ENCODE measurements at regions not wholly inside any gene's neighbourhood (a gene's known extent, or its start where the extent isn't known, plus 50 kb on each side); places are given as distances from the start of the nearest gene placed in this dataset.

DNA sequence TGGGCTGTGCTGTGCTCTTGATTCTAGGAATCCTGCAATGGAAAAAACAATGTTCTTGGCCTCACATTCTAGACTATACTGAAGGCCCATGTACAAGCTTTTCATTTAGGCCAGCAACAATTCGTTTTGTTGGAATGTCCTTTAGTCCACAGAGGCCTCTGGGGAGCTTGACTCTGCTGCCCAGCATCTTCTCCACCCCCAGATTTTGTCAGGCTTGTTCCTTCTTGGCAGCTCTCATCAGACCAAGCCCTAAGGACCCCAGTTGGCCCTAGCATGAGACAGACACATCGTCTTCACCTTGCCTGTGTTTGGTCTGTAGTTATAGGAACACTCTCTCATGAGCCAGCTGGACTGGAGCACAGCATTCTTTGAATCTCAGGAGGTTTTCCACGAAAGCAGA is 300.1 kb downstream of the VRK1 start:
- CTCF ChIA-PET: no interaction called here
- no TSS peak for BruUV-seq (replicated peaks)

More for the DNA sequence above, 300.1 kb downstream of the VRK1 start:
- Histone ChIP-seq H4K20me1 (replicated peaks; ENCODE audit: control insufficient read depth, extremely low read depth, insufficient read depth, low read length) (no peaks in the 10 kb centered on the region), H3K27me3 (ENCODE audit: control insufficient read depth in 2 of 2, insufficient read depth in 2 of 2, low read length in 2 of 2) (no peaks in the 10 kb centered on the region), H3K4me1 (ENCODE audit: control insufficient read depth, extremely low read depth, insufficient read depth, low read length) (no peaks in the 10 kb centered on the region), H3K36me3 (ENCODE audit: control insufficient read depth in 2 of 2, extremely low read depth in 1 of 2, insufficient read depth in 2 of 2, low read length in 2 of 2) (no peaks in the 10 kb centered on the region), H3K9me3 (replicated peaks; ENCODE audit: control insufficient read depth, insufficient read depth, low read length) (peaks cover 4% of the 10 kb centered on the region), H3K79me2 (ENCODE audit: control insufficient read depth, insufficient read depth, low read length) (no peaks in the 10 kb centered on the region), H3K27ac (ENCODE audit: insufficient read depth, low read depth, low read length) (no peak overlapping the region), H3K4me2 (ENCODE audit: insufficient read depth, low read length) (no peak overlapping the region), H3K4me3 (replicated peaks in 1 of 3; ENCODE audit: insufficient read depth in 1 of 3, low read depth in 1 of 3, low read length in 3 of 3) (no peak overlapping the region), H3K9me1 (replicated peaks; ENCODE audit: control insufficient read depth, extremely low read depth, insufficient read depth, low read length) (no peaks in the 10 kb centered on the region), H2AFZ (ENCODE audit: low read depth, low read length) (no peak overlapping the region), H3K9ac (replicated peaks; ENCODE audit: extremely low read depth, insufficient read depth, low read length) (no peak overlapping the region)
- no peak for TF ChIP-seq POLR2A (IDR thresholded peaks at IDR 0.05; ENCODE audit: low read depth, low read length)
- TF ChIP-seq POLR2AphosphoS5 (IDR thresholded peaks at IDR 0.05; ENCODE audit: insufficient read depth, low read depth, low read length): no peak
- no peak for TF ChIP-seq FOS (IDR thresholded peaks at IDR 0.05; ENCODE audit: borderline replicate concordance, insufficient read depth, low read length)
- TF ChIP-seq JUN (IDR thresholded peaks at IDR 0.05; ENCODE audit: borderline replicate concordance, insufficient read depth, insufficient read length, low read depth): no peak
- TF ChIP-seq GATA2 (IDR thresholded peaks at IDR 0.05; ENCODE audit: insufficient read depth, insufficient read length, low read depth, low read length): no peak
- TF ChIP-seq, protein P1, sequence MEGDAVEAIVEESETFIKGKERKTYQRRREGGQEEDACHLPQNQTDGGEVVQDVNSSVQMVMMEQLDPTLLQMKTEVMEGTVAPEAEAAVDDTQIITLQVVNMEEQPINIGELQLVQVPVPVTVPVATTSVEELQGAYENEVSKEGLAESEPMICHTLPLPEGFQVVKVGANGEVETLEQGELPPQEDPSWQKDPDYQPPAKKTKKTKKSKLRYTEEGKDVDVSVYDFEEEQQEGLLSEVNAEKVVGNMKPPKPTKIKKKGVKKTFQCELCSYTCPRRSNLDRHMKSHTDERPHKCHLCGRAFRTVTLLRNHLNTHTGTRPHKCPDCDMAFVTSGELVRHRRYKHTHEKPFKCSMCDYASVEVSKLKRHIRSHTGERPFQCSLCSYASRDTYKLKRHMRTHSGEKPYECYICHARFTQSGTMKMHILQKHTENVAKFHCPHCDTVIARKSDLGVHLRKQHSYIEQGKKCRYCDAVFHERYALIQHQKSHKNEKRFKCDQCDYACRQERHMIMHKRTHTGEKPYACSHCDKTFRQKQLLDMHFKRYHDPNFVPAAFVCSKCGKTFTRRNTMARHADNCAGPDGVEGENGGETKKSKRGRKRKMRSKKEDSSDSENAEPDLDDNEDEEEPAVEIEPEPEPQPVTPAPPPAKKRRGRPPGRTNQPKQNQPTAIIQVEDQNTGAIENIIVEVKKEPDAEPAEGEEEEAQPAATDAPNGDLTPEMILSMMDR (IDR thresholded peaks at IDR 0.05; ENCODE audit: extremely low read depth in 1 of 2, insufficient read depth in 1 of 2, low read depth in 1 of 2, low read length in 2 of 2): no peak
- TF ChIP-seq MYC (IDR thresholded peaks at IDR 0.05; ENCODE audit: low read depth, low read length): no peak
- TF ChIP-seq MAX (IDR thresholded peaks at IDR 0.05; ENCODE audit: insufficient read depth, insufficient read length): no peak
- no peak for TF ChIP-seq EZH2 (IDR thresholded peaks at IDR 0.05; ENCODE audit: borderline replicate concordance, low read depth, low read length, severe bottlenecking)
- dilution Hi-C loops (cut with MboI; ENCODE audit: extremely low pct_ligation_motif_present, low sequenced_read_pairs) (no loop called here), intact Hi-C loops (cut with micrococcal nuclease) (no loop called here)
- DNase-seq (ENCODE audit: low read depth, low spot score) (no peak), FAIRE-seq (no peak)
- POLR2A ChIA-PET: no interaction called here
